Stomach (tissue), 8 donors: ENCODE measurements at regions not wholly inside any gene's neighbourhood (a gene's known extent, or its start where the extent isn't known, plus 50 kb on each side); places are given as distances from the start of the nearest gene placed in this dataset.

Experiments
- DNase-seq, 2 donors: peaks; one replicate each; pipeline versions ENCODE4 v3.0.0 to v3.0.0-alpha.2; 2013 to 2019
- H3K27ac ChIP-seq, 5 donors: fragments of 200-600 bp in 4 of 5; sonication (generic) in 4 of 5; one replicate each; pipeline ENCODE4 v1.5.1; 2013 to 2019; ENCODE audit warnings: mild to moderate bottlenecking in 1 of 5, moderate library complexity in 1 of 5
- H3K27me3 ChIP-seq, 3 donors: fragments of 200-600 bp; sonication (generic); one replicate each; pipeline ENCODE4 v1.5.1; 2017 to 2019; ENCODE audit warnings: mixed run types in 1 of 3
- H3K36me3 ChIP-seq, 4 donors: fragments of 200-600 bp; sonication (generic); 1 replicate in 3 of 4; 2 replicates in 1 of 4; pipeline ENCODE4 v1.5.1; 2016 to 2019
- H3K4me1 ChIP-seq, 4 donors: fragments of 200-600 bp; sonication (generic); one replicate each; pipeline ENCODE4 v1.5.1; 2016 to 2019
- H3K4me3 ChIP-seq, 4 donors: fragments of 200-600 bp; sonication (generic) in 3 of 4; one replicate each; pipeline ENCODE4 v1.5.1; 2016 to 2019; ENCODE audit warnings: mild to moderate bottlenecking in 1 of 4
- H3K9me3 ChIP-seq, 4 donors: fragments of 200-600 bp; sonication (generic); one replicate each; pipeline ENCODE4 v1.5.1; 2016 to 2019
- EP300 ChIP-seq: sonication (generic); formaldehyde crosslinking; IDR thresholded peaks from one replicate; pipeline ENCODE4 v1.6.1; 2017; ENCODE audit warnings: antibody characterized with exemption
- POLR2A ChIP-seq, 4 donors: fragments of 450-650 bp; IDR thresholded peaks; one replicate each; pipeline ENCODE4 v1.6.1; 2016; ENCODE audit warnings: antibody characterized with exemption in 4 of 4, control low read depth in 2 of 4, mild to moderate bottlenecking in 1 of 4, moderate library complexity in 1 of 4
- POLR2AphosphoS5 ChIP-seq, 3 donors: sonication (generic); formaldehyde crosslinking; IDR thresholded peaks; one replicate each; pipeline ENCODE4 v1.6.1; 2016; ENCODE audit warnings: antibody characterized with exemption in 3 of 3
- WGBS, 5 donors: extraction: QIAGEN DNeasy Blood & Tissue Kit in 3 of 5; methylation state at CpG; one replicate each; pipeline versions ENCODE4 v1.1.5 to v1.1.7; 2013 to 2018; 5-methylcytosine and 5-hydroxymethylcytosine counted together
- intact Hi-C: fragments of 100-400 bp; cut with DNase I; formaldehyde crosslinking; loops from one replicate; pipeline ENCODE4 v1.15.1; 2023; ENCODE audit warnings: low total_unique reads
- TF ChIP-seq, protein P1 (sequence below), 7 experiments: fragments of 450-650 bp in 4 of 7; fragments of 200-600 bp in 3 of 7; sonication (generic) in 3 of 7; IDR thresholded peaks; one replicate each; pipeline ENCODE4 v1.5.1; 2016 to 2019; ENCODE audit warnings: antibody characterized with exemption in 7 of 7, control low read depth in 2 of 7, mild to moderate bottlenecking in 1 of 7
- donor health status: healthy with polysubstance abuse.
- donor health status: Bipolar disorder and iron deficiency.
- donor health status: healthy.

DNA sequence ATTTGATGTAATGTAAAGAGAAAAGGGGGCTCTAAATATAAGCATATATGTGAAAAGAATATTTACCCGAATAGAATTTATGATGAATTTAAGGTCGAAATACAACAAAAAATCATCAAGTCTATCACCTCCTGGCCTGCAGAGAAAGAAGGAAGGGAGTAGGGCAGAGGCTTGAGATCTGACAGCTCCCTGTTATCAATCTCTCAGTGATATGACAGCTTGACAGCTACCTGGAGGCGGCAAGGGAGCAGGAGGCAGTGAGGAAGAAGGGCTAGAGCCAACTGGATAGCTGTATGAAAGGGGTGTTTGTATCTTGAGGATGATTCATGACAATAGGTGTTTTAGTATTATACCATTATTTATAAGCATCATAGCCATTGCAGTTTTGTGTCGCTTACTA lies 299.8 kb upstream of the DNAJC19 start:
- H3K9me3 ChIP-seq = no peaks in the 10 kb centered on the region
- TF ChIP-seq, protein P1, sequence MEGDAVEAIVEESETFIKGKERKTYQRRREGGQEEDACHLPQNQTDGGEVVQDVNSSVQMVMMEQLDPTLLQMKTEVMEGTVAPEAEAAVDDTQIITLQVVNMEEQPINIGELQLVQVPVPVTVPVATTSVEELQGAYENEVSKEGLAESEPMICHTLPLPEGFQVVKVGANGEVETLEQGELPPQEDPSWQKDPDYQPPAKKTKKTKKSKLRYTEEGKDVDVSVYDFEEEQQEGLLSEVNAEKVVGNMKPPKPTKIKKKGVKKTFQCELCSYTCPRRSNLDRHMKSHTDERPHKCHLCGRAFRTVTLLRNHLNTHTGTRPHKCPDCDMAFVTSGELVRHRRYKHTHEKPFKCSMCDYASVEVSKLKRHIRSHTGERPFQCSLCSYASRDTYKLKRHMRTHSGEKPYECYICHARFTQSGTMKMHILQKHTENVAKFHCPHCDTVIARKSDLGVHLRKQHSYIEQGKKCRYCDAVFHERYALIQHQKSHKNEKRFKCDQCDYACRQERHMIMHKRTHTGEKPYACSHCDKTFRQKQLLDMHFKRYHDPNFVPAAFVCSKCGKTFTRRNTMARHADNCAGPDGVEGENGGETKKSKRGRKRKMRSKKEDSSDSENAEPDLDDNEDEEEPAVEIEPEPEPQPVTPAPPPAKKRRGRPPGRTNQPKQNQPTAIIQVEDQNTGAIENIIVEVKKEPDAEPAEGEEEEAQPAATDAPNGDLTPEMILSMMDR (IDR thresholded peaks at IDR 0.05) = no peak
- no peak for TF ChIP-seq POLR2AphosphoS5 (IDR thresholded peaks at IDR 0.05)
- TF ChIP-seq EP300 = no peak
- TF ChIP-seq POLR2A (IDR thresholded peaks at IDR 0.05) = no peak
- H3K36me3 ChIP-seq = no peaks in the 10 kb centered on the region
- intact Hi-C loops = no loop called here
- 79 to 90% (median 86%) methylated on average over 4 of the region's 4 CpGs for WGBS, 5 donors
- no peak overlapping the region for H3K27ac ChIP-seq
- DNase-seq = no peak
- H3K4me1 ChIP-seq = no peaks in the 10 kb centered on the region
- no peaks in the 10 kb centered on the region for H3K27me3 ChIP-seq
- H3K4me3 ChIP-seq = no peak overlapping the region

DNA sequence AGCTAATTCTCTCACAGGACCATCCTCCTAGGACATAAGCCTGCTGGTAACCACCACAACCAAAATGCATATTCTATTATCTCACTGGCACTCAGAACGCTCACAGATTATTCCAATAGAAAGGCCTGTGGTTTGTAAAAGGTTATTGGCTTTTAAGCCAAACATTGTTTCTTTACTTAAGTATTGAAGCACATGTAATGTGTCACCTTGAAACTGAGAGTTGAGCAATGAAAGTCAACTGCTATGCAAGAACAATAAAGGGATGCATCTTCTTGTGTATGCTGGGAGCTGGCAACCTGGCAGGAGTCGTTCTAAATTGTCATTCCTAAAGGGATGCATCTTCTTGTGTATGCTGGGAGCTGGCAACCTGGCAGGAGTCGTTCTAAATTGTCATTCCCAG lies 298.6 kb upstream of the DNAJC19 start:
- H3K9me3 ChIP-seq = no peaks in the 10 kb centered on the region
- intact Hi-C loops = no loop called here

GRCh38 chr3:181279239-181279565 lies 289.7 kb upstream of the DNAJC19 start:
- TF ChIP-seq, protein P1 (IDR thresholded peaks at IDR 0.05) = no peak
- TF ChIP-seq EP300 (no peak), POLR2AphosphoS5 (IDR thresholded peaks at IDR 0.05) (no peak), POLR2A (IDR thresholded peaks at IDR 0.05) (no peak)
- Histone ChIP-seq H3K27me3 (no peaks in the 10 kb centered on the region), H3K9me3 (no peaks in the 10 kb centered on the region), H3K36me3 (no peaks in the 10 kb centered on the region), H3K27ac (no peak overlapping the region), H3K4me1 (no peaks in the 10 kb centered on the region), H3K4me3 (no peak overlapping the region)
- no peak for DNase-seq
- intact Hi-C loops = no loop called here
- 47 to 79% (median 48%) methylated on average over 2 of the region's 2 CpGs for whole genome bisulfite sequencing, 5 donors

More for the DNA sequence above, 298.6 kb upstream of the DNAJC19 start:
- no peak for DNase-seq
- no peaks in the 10 kb centered on the region for H3K27me3 ChIP-seq
- no peak overlapping the region for H3K27ac ChIP-seq
- WGBS, 5 donors = 17 to 44% (median 36%) methylated on average over 3 of the region's 3 CpGs
- no peaks in the 10 kb centered on the region for H3K4me1 ChIP-seq
- no peak overlapping the region for H3K4me3 ChIP-seq
- H3K36me3 ChIP-seq = no peaks in the 10 kb centered on the region
- TF ChIP-seq POLR2AphosphoS5 (IDR thresholded peaks at IDR 0.05) = no peak
- TF ChIP-seq, protein P1 (IDR thresholded peaks at IDR 0.05) = no peak
- TF ChIP-seq EP300 = no peak
- no peak for TF ChIP-seq POLR2A (IDR thresholded peaks at IDR 0.05)

DNA sequence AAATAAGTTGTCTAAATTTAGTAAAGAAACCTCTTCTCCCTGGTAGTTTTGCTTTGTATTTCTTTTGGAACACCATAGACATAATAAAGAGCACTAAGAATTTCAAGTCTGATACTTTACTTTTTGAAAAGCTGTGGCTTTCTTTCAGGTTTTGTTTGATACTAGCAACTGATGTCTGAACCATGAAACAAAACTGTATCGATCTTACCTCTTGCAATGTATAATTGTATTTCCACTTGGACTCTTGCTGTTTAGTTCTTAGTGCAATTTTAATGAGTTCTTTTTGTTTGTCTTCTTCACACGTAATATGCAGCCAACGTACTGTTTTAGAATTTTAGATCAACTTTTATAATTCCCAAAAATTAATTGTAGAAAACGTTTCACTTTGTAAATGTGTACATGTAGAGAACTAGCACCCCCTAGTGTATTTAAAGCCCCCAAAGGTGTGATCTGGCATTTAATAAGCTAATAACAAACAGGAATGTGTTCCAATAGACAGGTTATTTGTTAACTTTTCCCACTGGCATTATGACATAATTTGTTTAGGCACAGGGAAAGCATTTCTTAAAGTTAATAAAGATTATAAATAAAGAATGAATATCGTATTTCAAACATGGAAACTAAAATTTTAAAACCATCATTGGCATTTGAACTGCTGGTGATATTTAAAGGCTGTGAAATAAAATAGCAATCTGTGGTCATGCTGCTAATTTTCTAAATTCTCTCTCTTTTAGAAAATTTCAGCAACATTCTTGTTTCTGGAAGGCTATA lies 289.1 kb upstream of the DNAJC19 start:
- no peaks in the 10 kb centered on the region for H3K27me3 ChIP-seq
- intact Hi-C loops = no loop called here
- H3K27ac ChIP-seq = no peak overlapping the region
- H3K4me1 ChIP-seq = no peaks in the 10 kb centered on the region
- no peak for DNase-seq
- H3K36me3 ChIP-seq = no peaks in the 10 kb centered on the region
- H3K9me3 ChIP-seq = no peaks in the 10 kb centered on the region
- WGBS, 5 donors = 39 to 54% (median 46%) methylated on average over 5 of the region's 5 CpGs
- TF ChIP-seq POLR2AphosphoS5 (IDR thresholded peaks at IDR 0.05) = no peak
- no peak for TF ChIP-seq POLR2A (IDR thresholded peaks at IDR 0.05)
- TF ChIP-seq, protein P1 (IDR thresholded peaks at IDR 0.05) = no peak
- no peak for TF ChIP-seq EP300
- no peak overlapping the region for H3K4me3 ChIP-seq
